MM.1S (cell line): ENCODE measurements at regions not wholly inside any gene's neighbourhood (a gene's known extent, or its start where the extent isn't known, plus 50 kb on each side); places are given as distances from the start of the nearest gene placed in this dataset.

Experiments
- DNase-seq: peaks from one replicate; pipeline ENCODE4 v3.0.0-alpha.2; 2015
- H2AFZ ChIP-seq: fragments of 300-600 bp; sonication (generic); 2 replicates; pipeline ENCODE4 v1.6.0; 2016; ENCODE audit warnings: antibody characterized with exemption, low read length
- H3F3A ChIP-seq: fragments of 300-600 bp; sonication (generic); 2 replicates; pipeline ENCODE4 v1.6.1; 2016; ENCODE audit warnings: mild to moderate bottlenecking, antibody characterized with exemption, low read length, moderate library complexity, mixed read lengths; ENCODE audit not compliant: insufficient read depth
- H3K27ac ChIP-seq: fragments of 300-600 bp; sonication (generic); 2 replicates; pipeline ENCODE4 v1.5.1; 2016; ENCODE audit warnings: mild to moderate bottlenecking, low read length
- H3K27me3 ChIP-seq: fragments of 300-600 bp; sonication (generic); replicated peaks from 2 replicates; pipeline ENCODE4 v1.6.0; 2016; ENCODE audit warnings: low read length; ENCODE audit not compliant: insufficient read depth
- H3K36me3 ChIP-seq: fragments of 300-600 bp; sonication (generic); replicated peaks from 2 replicates; pipeline ENCODE4 v1.6.1; 2016; ENCODE audit warnings: mild to moderate bottlenecking, low read length, mixed read lengths; ENCODE audit not compliant: insufficient read depth
- H3K4me1 ChIP-seq: fragments of 300-600 bp; sonication (generic); 2 replicates; pipeline ENCODE4 v1.6.1; 2016; ENCODE audit warnings: low read length, mixed read lengths
- H3K4me2 ChIP-seq: fragments of 300-600 bp; sonication (generic); 2 replicates; pipeline ENCODE4 v1.6.0; 2016; ENCODE audit warnings: low read depth, low read length
- H3K4me3 ChIP-seq: fragments of 300-600 bp; sonication (generic); 2 replicates; pipeline ENCODE4 v1.5.1; 2016; ENCODE audit warnings: low read length, mixed read lengths
- H3K79me2 ChIP-seq: fragments of 300-600 bp; sonication (generic); 2 replicates; pipeline ENCODE4 v1.6.1; 2016; ENCODE audit warnings: mixed run types, low read length, mixed read lengths
- H3K9ac ChIP-seq: fragments of 300-600 bp; sonication (generic); 2 replicates; pipeline ENCODE4 v1.6.1; 2016; ENCODE audit warnings: low read length, mixed read lengths
- H3K9me2 ChIP-seq: fragments of 300-600 bp; sonication (generic); replicated peaks from 2 replicates; pipeline ENCODE4 v1.6.1; 2016; ENCODE audit warnings: mild to moderate bottlenecking, low read length, mixed read lengths; ENCODE audit not compliant: insufficient read depth
- H3K9me3 ChIP-seq: fragments of 300-600 bp; sonication (generic); replicated peaks from 2 replicates; pipeline ENCODE4 v1.6.1; 2016; ENCODE audit warnings: mild to moderate bottlenecking, low read length, mixed read lengths; ENCODE audit not compliant: insufficient read depth
- H4K20me1 ChIP-seq: fragments of 300-600 bp; sonication (generic); 2 replicates; pipeline ENCODE4 v1.6.1; 2016; ENCODE audit warnings: mild to moderate bottlenecking, low read length, moderate library complexity, mixed read lengths; ENCODE audit not compliant: insufficient read depth
- EZH2 ChIP-seq: fragments of 300-600 bp; sonication (generic); optimal IDR thresholded peaks from 2 replicates; pipeline ENCODE3; 2017; ENCODE audit warnings: low read depth, mild to moderate bottlenecking, antibody characterized with exemption, low read length, mixed read lengths
- EZH2phosphoT487 ChIP-seq: fragments of 300-600 bp; sonication (generic); IDR thresholded peaks from 2 replicates; pipeline ENCODE4 v1.6.1; 2018; ENCODE audit warnings: antibody characterized with exemption, low read length
- TF ChIP-seq, protein P1 (sequence below): fragments of 300-600 bp; sonication (generic); IDR thresholded peaks from 2 replicates; pipeline ENCODE4 v1.5.1; 2016; ENCODE audit warnings: antibody characterized with exemption, low read length, mixed read lengths

GRCh38 chr4:29121586-29121985 is 1598.6 kb upstream of the PCDH7 start:
- no peaks in the 10 kb centered on the region for H3K36me3 ChIP-seq
- H4K20me1 ChIP-seq: no peaks in the 10 kb centered on the region
- no peak overlapping the region for H3K4me3 ChIP-seq
- H3K79me2 ChIP-seq: no peaks in the 10 kb centered on the region
- H3K9me3 ChIP-seq: no peaks in the 10 kb centered on the region
- no peak overlapping the region for H3K9ac ChIP-seq
- no peak overlapping the region for H3K4me2 ChIP-seq
- H2AFZ ChIP-seq: no peak overlapping the region
- H3K27me3 ChIP-seq: no peaks in the 10 kb centered on the region
- H3K9me2 ChIP-seq: 0 out of 2 replicates have a peak, but pooled peaks cover 2% of the 10 kb centered on the region
- no peaks in the 10 kb centered on the region for H3K4me1 ChIP-seq
- DNase-seq: no peak
- no peak overlapping the region for H3K27ac ChIP-seq
- H3F3A ChIP-seq: no peaks in the 10 kb centered on the region
- no peak for TF ChIP-seq EZH2phosphoT487
- no peak for TF ChIP-seq EZH2
- TF ChIP-seq, protein P1, sequence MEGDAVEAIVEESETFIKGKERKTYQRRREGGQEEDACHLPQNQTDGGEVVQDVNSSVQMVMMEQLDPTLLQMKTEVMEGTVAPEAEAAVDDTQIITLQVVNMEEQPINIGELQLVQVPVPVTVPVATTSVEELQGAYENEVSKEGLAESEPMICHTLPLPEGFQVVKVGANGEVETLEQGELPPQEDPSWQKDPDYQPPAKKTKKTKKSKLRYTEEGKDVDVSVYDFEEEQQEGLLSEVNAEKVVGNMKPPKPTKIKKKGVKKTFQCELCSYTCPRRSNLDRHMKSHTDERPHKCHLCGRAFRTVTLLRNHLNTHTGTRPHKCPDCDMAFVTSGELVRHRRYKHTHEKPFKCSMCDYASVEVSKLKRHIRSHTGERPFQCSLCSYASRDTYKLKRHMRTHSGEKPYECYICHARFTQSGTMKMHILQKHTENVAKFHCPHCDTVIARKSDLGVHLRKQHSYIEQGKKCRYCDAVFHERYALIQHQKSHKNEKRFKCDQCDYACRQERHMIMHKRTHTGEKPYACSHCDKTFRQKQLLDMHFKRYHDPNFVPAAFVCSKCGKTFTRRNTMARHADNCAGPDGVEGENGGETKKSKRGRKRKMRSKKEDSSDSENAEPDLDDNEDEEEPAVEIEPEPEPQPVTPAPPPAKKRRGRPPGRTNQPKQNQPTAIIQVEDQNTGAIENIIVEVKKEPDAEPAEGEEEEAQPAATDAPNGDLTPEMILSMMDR: no peak

DNA sequence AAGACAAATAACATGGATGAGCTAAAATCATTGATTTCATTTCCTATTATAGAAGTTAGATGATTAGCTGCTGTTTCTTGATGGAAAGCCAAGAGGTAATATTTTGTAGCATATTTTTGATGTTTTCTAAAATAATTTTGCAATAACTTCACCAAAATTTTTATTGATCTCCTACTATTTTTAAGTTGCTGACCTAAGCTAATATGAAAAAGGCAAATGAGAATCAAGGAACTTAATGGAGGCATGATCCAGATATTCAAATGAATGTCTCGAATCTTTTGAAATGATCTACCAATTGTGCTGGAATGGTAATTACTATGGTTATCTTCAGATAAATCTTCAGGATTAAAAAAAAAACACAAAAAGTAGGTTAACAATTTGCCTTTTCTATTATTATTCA is 1591.4 kb upstream of the PCDH7 start:
- H3K36me3 ChIP-seq: no peaks in the 10 kb centered on the region
- H2AFZ ChIP-seq: no peak overlapping the region
- H3K27ac ChIP-seq: no peak overlapping the region
- no peak for DNase-seq
- H3K27me3 ChIP-seq: no peaks in the 10 kb centered on the region
- no peak overlapping the region for H3K4me3 ChIP-seq
- no peak overlapping the region for H3K9ac ChIP-seq
- no peaks in the 10 kb centered on the region for H3F3A ChIP-seq
- H3K9me2 ChIP-seq: no peaks in the 10 kb centered on the region
- no peaks in the 10 kb centered on the region for H3K79me2 ChIP-seq
- H3K9me3 ChIP-seq: no peaks in the 10 kb centered on the region
- H3K4me2 ChIP-seq: no peak overlapping the region
- no peaks in the 10 kb centered on the region for H3K4me1 ChIP-seq
- no peak for TF ChIP-seq EZH2
- no peak for TF ChIP-seq EZH2phosphoT487
- TF ChIP-seq, protein P1: no peak
- H4K20me1 ChIP-seq: no peaks in the 10 kb centered on the region

GRCh38 chr4:29131304-29131703 is 1588.9 kb upstream of the PCDH7 start:
- Histone ChIP-seq H3F3A (no peaks in the 10 kb centered on the region), H4K20me1 (no peaks in the 10 kb centered on the region), H3K9me2 (no peaks in the 10 kb centered on the region), H3K9ac (no peak overlapping the region), H3K9me3 (no peaks in the 10 kb centered on the region), H2AFZ (no peak overlapping the region), H3K4me1 (no peaks in the 10 kb centered on the region), H3K4me2 (no peak overlapping the region), H3K27me3 (no peaks in the 10 kb centered on the region), H3K27ac (no peak overlapping the region), H3K79me2 (no peaks in the 10 kb centered on the region), H3K36me3 (no peaks in the 10 kb centered on the region), H3K4me3 (no peak overlapping the region)
- no peak for TF ChIP-seq EZH2phosphoT487
- TF ChIP-seq, protein P1: 0 out of 2 replicates have a peak, but pooled peaks have one; percentile 9
- no peak for TF ChIP-seq EZH2
- DNase-seq: no peak
